Panc1 (cell line): ENCODE measurements at regions not wholly inside any gene's neighbourhood (a gene's known extent, or its start where the extent isn't known, plus 50 kb on each side); places are given as distances from the start of the nearest gene placed in this dataset.

ENCODE experiments used
- POLR2AphosphoS5 ChIP-seq: IDR thresholded peaks from 2 replicates; pipeline ENCODE4 v1.6.1; 2012; ENCODE audit warnings: mild to moderate bottlenecking, low read depth, low read length, moderate library complexity
- TF ChIP-seq, protein P1 (sequence below): fragments of 450-650 bp; IDR thresholded peaks from 2 replicates; pipeline ENCODE4 v1.5.1; 2017; ENCODE audit warnings: mild to moderate bottlenecking

DNA sequence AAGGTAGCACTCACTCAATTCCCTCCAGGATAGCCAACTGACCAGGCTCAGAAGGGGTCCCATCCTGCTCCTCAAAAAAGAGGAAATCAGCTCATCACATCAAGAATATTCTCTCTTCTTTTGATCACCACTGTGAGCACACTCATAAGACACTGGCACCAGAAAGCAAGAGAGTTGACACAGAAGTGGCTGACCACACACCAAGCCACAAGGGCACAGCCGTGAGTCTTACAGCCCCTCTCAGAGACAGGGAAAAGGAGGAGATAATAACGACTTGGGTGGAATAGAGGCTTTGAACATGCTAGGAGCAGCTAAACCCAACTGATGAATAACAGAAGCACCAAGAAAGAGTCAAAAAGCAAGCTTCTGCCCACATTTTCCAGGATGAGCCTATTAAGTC, 249.1 kb upstream of the PREP start:
- TF ChIP-seq, protein P1, sequence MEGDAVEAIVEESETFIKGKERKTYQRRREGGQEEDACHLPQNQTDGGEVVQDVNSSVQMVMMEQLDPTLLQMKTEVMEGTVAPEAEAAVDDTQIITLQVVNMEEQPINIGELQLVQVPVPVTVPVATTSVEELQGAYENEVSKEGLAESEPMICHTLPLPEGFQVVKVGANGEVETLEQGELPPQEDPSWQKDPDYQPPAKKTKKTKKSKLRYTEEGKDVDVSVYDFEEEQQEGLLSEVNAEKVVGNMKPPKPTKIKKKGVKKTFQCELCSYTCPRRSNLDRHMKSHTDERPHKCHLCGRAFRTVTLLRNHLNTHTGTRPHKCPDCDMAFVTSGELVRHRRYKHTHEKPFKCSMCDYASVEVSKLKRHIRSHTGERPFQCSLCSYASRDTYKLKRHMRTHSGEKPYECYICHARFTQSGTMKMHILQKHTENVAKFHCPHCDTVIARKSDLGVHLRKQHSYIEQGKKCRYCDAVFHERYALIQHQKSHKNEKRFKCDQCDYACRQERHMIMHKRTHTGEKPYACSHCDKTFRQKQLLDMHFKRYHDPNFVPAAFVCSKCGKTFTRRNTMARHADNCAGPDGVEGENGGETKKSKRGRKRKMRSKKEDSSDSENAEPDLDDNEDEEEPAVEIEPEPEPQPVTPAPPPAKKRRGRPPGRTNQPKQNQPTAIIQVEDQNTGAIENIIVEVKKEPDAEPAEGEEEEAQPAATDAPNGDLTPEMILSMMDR = no peak
- no peak for TF ChIP-seq POLR2AphosphoS5
